Heart left ventricle (tissue), 13 donors: ENCODE measurements at regions not wholly inside any gene's neighbourhood (a gene's known extent, or its start where the extent isn't known, plus 50 kb on each side); places are given as distances from the start of the nearest gene placed in this dataset.

ENCODE experiments used
- POLR2A ChIP-seq, 2 donors: fragments of 450-650 bp; IDR thresholded peaks; one replicate each; pipeline ENCODE4 v1.6.1; 2017; ENCODE audit warnings: antibody characterized with exemption in 2 of 2, mild to moderate bottlenecking in 2 of 2, moderate library complexity in 2 of 2
- TF ChIP-seq, protein P1 (sequence below), 12 donors: fragments of 200-600 bp; sonication (generic) in 4 of 12; IDR thresholded peaks; one replicate each; pipeline versions ENCODE4 v1.5.0 to v1.8.0; 2018 to 2022; ENCODE audit warnings: antibody characterized with exemption in 12 of 12, mild to moderate bottlenecking in 5 of 12
- donor health status: ischemic (EF 13 %, LVEDD 7.1; RV severe dilation, severe dysfunction).
- donor health status: DM: no; HTN: yes; CAD: no.
- donor health status: DM: no; HTN: no; CAD: no.
- donor health status: ischemic (EF 25% LVEDD 6.9; RV normal size, moderate dysfunction).
- donor health status: ischemic (EF 25% LVEDD 5.7; RV mildly dilated, moderate dysfunction).
- donor health status: ischemic (EF 35%, LVEDD 5.7; RV mildly dilated, moderate dysfunction).
- donor health status: nonischemic (EF 11% LVEDD 7.7; RV severe dilation, severe dysfunction).
- donor health status: DM: yes; HTN: yes; CAD: no.
- donor health status: PGD.
- donor health status: ischemic (EF 29% LVEDD 5.4; RV normal size, mild dysfunction).
- donor health status: nonischemic (EF 23%, LVEDD 6.1; RV moderate dilation, normal function).

DNA sequence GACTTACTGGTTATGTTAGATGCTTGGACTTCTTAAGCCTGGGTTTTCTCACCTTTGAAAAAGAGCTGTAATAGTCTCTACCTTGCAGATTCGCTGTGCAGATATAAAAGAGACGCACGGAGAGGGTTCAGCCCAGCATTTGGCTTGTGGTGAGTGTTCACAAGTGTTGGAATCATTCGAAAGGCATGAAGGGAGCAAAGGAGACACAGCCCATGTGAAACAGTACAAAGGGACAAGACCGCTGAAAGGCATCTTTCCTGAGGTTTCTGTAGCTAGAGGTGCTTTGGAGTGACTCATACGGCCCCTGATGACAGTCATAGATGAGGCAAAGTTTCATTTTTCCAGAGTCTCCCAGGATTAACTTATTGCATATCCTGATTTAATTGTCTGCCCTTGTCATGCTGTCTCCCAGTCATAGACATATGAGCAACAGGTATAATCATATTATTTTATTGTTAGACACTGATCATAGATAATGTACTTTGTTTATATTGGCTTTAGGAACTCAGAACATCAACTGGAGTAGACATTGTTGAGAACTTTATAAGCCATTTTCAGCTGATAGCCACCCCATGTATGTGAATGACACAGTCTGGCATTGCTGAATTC, 171.1 kb downstream of the ADRA2A start:
- TF ChIP-seq, protein P1, sequence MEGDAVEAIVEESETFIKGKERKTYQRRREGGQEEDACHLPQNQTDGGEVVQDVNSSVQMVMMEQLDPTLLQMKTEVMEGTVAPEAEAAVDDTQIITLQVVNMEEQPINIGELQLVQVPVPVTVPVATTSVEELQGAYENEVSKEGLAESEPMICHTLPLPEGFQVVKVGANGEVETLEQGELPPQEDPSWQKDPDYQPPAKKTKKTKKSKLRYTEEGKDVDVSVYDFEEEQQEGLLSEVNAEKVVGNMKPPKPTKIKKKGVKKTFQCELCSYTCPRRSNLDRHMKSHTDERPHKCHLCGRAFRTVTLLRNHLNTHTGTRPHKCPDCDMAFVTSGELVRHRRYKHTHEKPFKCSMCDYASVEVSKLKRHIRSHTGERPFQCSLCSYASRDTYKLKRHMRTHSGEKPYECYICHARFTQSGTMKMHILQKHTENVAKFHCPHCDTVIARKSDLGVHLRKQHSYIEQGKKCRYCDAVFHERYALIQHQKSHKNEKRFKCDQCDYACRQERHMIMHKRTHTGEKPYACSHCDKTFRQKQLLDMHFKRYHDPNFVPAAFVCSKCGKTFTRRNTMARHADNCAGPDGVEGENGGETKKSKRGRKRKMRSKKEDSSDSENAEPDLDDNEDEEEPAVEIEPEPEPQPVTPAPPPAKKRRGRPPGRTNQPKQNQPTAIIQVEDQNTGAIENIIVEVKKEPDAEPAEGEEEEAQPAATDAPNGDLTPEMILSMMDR (IDR thresholded peaks at IDR 0.05), result no peak
- TF ChIP-seq POLR2A (IDR thresholded peaks at IDR 0.05), result no peak
